H1 (cell line): ENCODE measurements at regions not wholly inside any gene's neighbourhood (a gene's known extent, or its start where the extent isn't known, plus 50 kb on each side); places are given as distances from the start of the nearest gene placed in this dataset.

Experiments
- CTCF ChIA-PET: fragments of 300-600 bp; sonication (Branson Sonifier 250); formaldehyde crosslinking; loops from one replicate; lab custom pipeline; 2021; ENCODE audit not compliant: partially characterized antibody; lab: Charles Lee
- POLR2A ChIA-PET: fragments of 300-600 bp; sonication (Branson Sonifier 250); formaldehyde crosslinking; loops from one replicate; lab custom pipeline; 2021; ENCODE audit warnings: inconsistent platforms; ENCODE audit not compliant: partially characterized antibody; lab: Charles Lee
- DNase-seq, 2 experiments: peaks; one replicate each; pipeline versions ENCODE4 v3.0.0 to v3.0.0-alpha.2; 2010 to 2022; ENCODE audit warnings: low spot score in 2 of 2, low read depth in 1 of 2, mixed read lengths in 1 of 2
- FAIRE-seq: peaks from 2 replicates; lab custom pipeline; 2011; peaks lifted over from hg19 to GRCh38; lab: Jason Lieb, UNC
- H2AFZ ChIP-seq: 2 replicates; pipeline ENCODE4 v1.8.1; 2012; ENCODE audit warnings: low read length, inconsistent platforms
- H2AK5ac ChIP-seq: 2 replicates; pipeline ENCODE4 v1.6.1; 2013; ENCODE audit warnings: low read depth, low read length
- H2BK120ac ChIP-seq: replicated peaks from 2 replicates; pipeline ENCODE3; 2013; ENCODE audit warnings: low read depth, low read length, inconsistent platforms
- H2BK12ac ChIP-seq: 2 replicates; pipeline ENCODE4 v1.6.1; 2013; ENCODE audit warnings: low read depth, low read length
- H2BK15ac ChIP-seq: 2 replicates; pipeline ENCODE4 v1.6.1; 2013; ENCODE audit warnings: low read length
- H2BK20ac ChIP-seq: 2 replicates; pipeline ENCODE4 v1.6.1; 2013; ENCODE audit warnings: low read length
- H2BK5ac ChIP-seq: 2 replicates; pipeline ENCODE4 v1.6.1; 2013; ENCODE audit warnings: low read depth, low read length
- H3K14ac ChIP-seq: 2 replicates; pipeline ENCODE4 v1.6.1; 2013; ENCODE audit warnings: inconsistent platforms; ENCODE audit not compliant: insufficient read length
- H3K18ac ChIP-seq: 2 replicates; pipeline ENCODE4 v1.6.1; 2013; ENCODE audit warnings: low read length; ENCODE audit errors: extremely low read depth
- H3K23ac ChIP-seq: 2 replicates; pipeline ENCODE4 v1.6.1; 2013; ENCODE audit warnings: inconsistent platforms; ENCODE audit not compliant: insufficient read length
- H3K23me2 ChIP-seq: 2 replicates; pipeline ENCODE4 v1.6.1; 2013; ENCODE audit warnings: low read depth, low read length
- H3K27ac ChIP-seq: 2 replicates; pipeline ENCODE4 v1.6.1; 2011; ENCODE audit warnings: low read depth, low read length, inconsistent platforms
- H3K27me3 ChIP-seq, 4 experiments: replicated peaks in 1 of 4; 1 replicate in 1 of 4; 2 replicates in 3 of 4; pipeline versions ENCODE4 v1.6.1 to v1.8.1; 2011 to 2013; ENCODE audit warnings: low read length in 3 of 4, mild to moderate bottlenecking in 3 of 4, inconsistent platforms in 2 of 4, mixed read lengths in 2 of 4, moderate library complexity in 1 of 4; ENCODE audit not compliant: control insufficient read depth in 3 of 4, insufficient read depth in 3 of 4; ENCODE audit errors: extremely low read depth in 1 of 4
- H3K36me3 ChIP-seq, 4 experiments: 2 replicates each; pipeline versions ENCODE4 v1.6.1 to v1.8.1; 2011 to 2013; ENCODE audit warnings: mild to moderate bottlenecking in 4 of 4, low read length in 3 of 4, moderate library complexity in 2 of 4, control low read depth in 1 of 4, inconsistent platforms in 1 of 4; ENCODE audit not compliant: insufficient read depth in 4 of 4, control insufficient read depth in 2 of 4
- H3K4ac ChIP-seq: replicated peaks from 2 replicates; pipeline ENCODE3; 2013; ENCODE audit warnings: low read length, low read depth, mixed read lengths, inconsistent platforms; ENCODE audit not compliant: insufficient read length
- H3K4me1 ChIP-seq, 4 experiments: replicated peaks in 1 of 4; 1 replicate in 1 of 4; 2 replicates in 3 of 4; pipeline versions ENCODE4 v1.6.1 to v1.8.1; 2011 to 2013; ENCODE audit warnings: low read length in 3 of 4, inconsistent platforms in 2 of 4, mixed read lengths in 1 of 4; ENCODE audit not compliant: insufficient read depth in 4 of 4, control insufficient read depth in 3 of 4
- H3K4me2 ChIP-seq, 2 experiments: 2 replicates each; pipeline versions ENCODE4 v1.6.1 to v1.8.1; 2011 to 2013; ENCODE audit warnings: low read depth in 2 of 2, low read length in 2 of 2, control low read depth in 1 of 2, inconsistent platforms in 1 of 2, mild to moderate bottlenecking in 1 of 2; ENCODE audit not compliant: insufficient read depth in 1 of 2
- H3K4me3 ChIP-seq, 4 experiments: fragments of 200-600, 300-600 bp in 1 of 4; sonication (generic), shearing (Covaris generic), sonication (Bioruptor Twin) in 1 of 4; 2 replicates each; pipeline versions ENCODE4 v1.5.1 to v1.8.1; 2011 to 2016; ENCODE audit warnings: low read length in 4 of 4, low read depth in 3 of 4, control low read depth in 2 of 4, inconsistent platforms in 2 of 4, mild to moderate bottlenecking in 2 of 4, mixed read lengths in 1 of 4, moderate library complexity in 1 of 4; ENCODE audit not compliant: insufficient read depth in 2 of 4; ENCODE audit errors: extremely low read depth in 1 of 4
- H3K56ac ChIP-seq: replicated peaks from 2 replicates; pipeline ENCODE3; 2013; ENCODE audit warnings: low read depth, mild to moderate bottlenecking, mixed read lengths, low read length, inconsistent platforms; ENCODE audit not compliant: insufficient read length
- H3K79me1 ChIP-seq: 2 replicates; pipeline ENCODE4 v1.6.1; 2013; ENCODE audit warnings: low read depth, low read length, control low read depth
- H3K79me2 ChIP-seq, 2 experiments: 2 replicates each; pipeline versions ENCODE4 v1.6.1 to v1.8.1; 2012 to 2013; ENCODE audit warnings: low read length in 2 of 2, mild to moderate bottlenecking in 2 of 2, inconsistent platforms in 1 of 2; ENCODE audit not compliant: insufficient read depth in 2 of 2, control insufficient read depth in 1 of 2
- H3K9ac ChIP-seq, 4 experiments: replicated peaks in 1 of 4; 1 replicate in 1 of 4; 2 replicates in 3 of 4; pipeline versions ENCODE4 v1.6.1 to v1.8.1; 2011 to 2013; ENCODE audit warnings: low read depth in 3 of 4, low read length in 3 of 4, control low read depth in 2 of 4, mild to moderate bottlenecking in 2 of 4, moderate library complexity in 2 of 4, inconsistent platforms in 1 of 4; ENCODE audit errors: extremely low read depth in 1 of 4
- H3K9me3 ChIP-seq, 2 experiments: 2 replicates each; pipeline versions ENCODE4 v1.6.1 to v1.8.1; 2012 to 2013; ENCODE audit warnings: mild to moderate bottlenecking in 2 of 2, moderate library complexity in 2 of 2, control low read depth in 1 of 2, inconsistent platforms in 1 of 2, low read depth in 1 of 2, low read length in 1 of 2, mixed read lengths in 1 of 2; ENCODE audit not compliant: insufficient read depth in 2 of 2
- H4K20me1 ChIP-seq, 2 experiments: replicated peaks in 1 of 2; 2 replicates each; pipeline versions ENCODE3 to v1.8.1; 2011 to 2013; ENCODE audit warnings: inconsistent platforms in 2 of 2, low read length in 2 of 2, mild to moderate bottlenecking in 1 of 2; ENCODE audit not compliant: insufficient read depth in 2 of 2, control insufficient read depth in 1 of 2
- H4K5ac ChIP-seq: 2 replicates; pipeline ENCODE4 v1.6.1; 2013; ENCODE audit warnings: low read length, low read depth, mixed read lengths, inconsistent platforms; ENCODE audit not compliant: insufficient read length
- H4K8ac ChIP-seq: 2 replicates; pipeline ENCODE4 v1.8.0; 2013; ENCODE audit warnings: mild to moderate bottlenecking, moderate library complexity, low read length, inconsistent platforms; ENCODE audit not compliant: insufficient read depth; ENCODE audit errors: extremely low read depth
- H4K91ac ChIP-seq: replicated peaks from 2 replicates; pipeline ENCODE3; 2013; ENCODE audit warnings: low read length, mixed read lengths, inconsistent platforms; ENCODE audit not compliant: insufficient read length
- GABPA ChIP-seq: IDR thresholded peaks from 2 replicates; pipeline ENCODE4 v1.6.1; 2011; ENCODE audit warnings: mild to moderate bottlenecking, low read length, moderate library complexity, borderline replicate concordance; ENCODE audit not compliant: insufficient read depth
- RAD21 ChIP-seq, 2 experiments: IDR thresholded peaks in 1 of 2; conservative IDR thresholded peaks in 1 of 2; 2 replicates each; pipeline ENCODE4 v1.6.1; 2011; ENCODE audit warnings: low read depth in 2 of 2, low read length in 2 of 2, improper control_type of control experiment in 1 of 2, inconsistent platforms in 1 of 2, mild to moderate bottlenecking in 1 of 2, moderate library complexity in 1 of 2
- RBBP5 ChIP-seq: IDR thresholded peaks from 2 replicates; pipeline ENCODE4 v1.7.1; 2012; ENCODE audit warnings: low read depth, mild to moderate bottlenecking, inconsistent platforms, low read length, moderate library complexity, borderline replicate concordance
- SP4 ChIP-seq: IDR thresholded peaks from 2 replicates; pipeline ENCODE4 v1.6.1; 2012; ENCODE audit warnings: low read length, inconsistent platforms
- TAF1 ChIP-seq: IDR thresholded peaks from 2 replicates; pipeline ENCODE4 v1.6.1; 2011; ENCODE audit warnings: mild to moderate bottlenecking, low read depth, low read length
- TCF12 ChIP-seq: IDR thresholded peaks from 2 replicates; pipeline ENCODE4 v1.6.1; 2011; ENCODE audit warnings: low read depth, mild to moderate bottlenecking, low read length
- TEAD4 ChIP-seq: IDR thresholded peaks from 2 replicates; pipeline ENCODE4 v1.6.1; 2012; ENCODE audit warnings: low read depth, low read length, inconsistent platforms, mixed read lengths
- WGBS, 2 experiments: shearing (Covaris generic) in 1 of 2; methylation state at CpG; one replicate each; pipeline versions ENCODE4 v1.1.6 to v1.1.7; 2013 to 2015; ENCODE audit warnings: low lambda C conversion rate in 2 of 2, mixed read lengths in 2 of 2, inconsistent platforms in 1 of 2, low coverage in 1 of 2, missing lambda C conversion rate in 1 of 2; ENCODE audit not compliant: insufficient replicate concordance in 2 of 2, insufficient coverage in 1 of 2, insufficient read length in 1 of 2; ENCODE audit errors: extremely low coverage in 1 of 2, missing lambda C conversion rate in 1 of 2; 5-methylcytosine and 5-hydroxymethylcytosine counted together
- TF ChIP-seq, protein P1 (sequence below), 3 experiments: IDR thresholded peaks; 1 replicate in 2 of 3; 2 replicates in 1 of 3; pipeline versions ENCODE4 v1.5.1 to v1.6.1; 2011; ENCODE audit warnings: low read length in 3 of 3, mild to moderate bottlenecking in 3 of 3, inconsistent platforms in 2 of 3, low read depth in 1 of 3, moderate library complexity in 1 of 3; ENCODE audit not compliant: insufficient read depth in 1 of 3; ENCODE audit errors: control extremely low read depth in 1 of 3

DNA sequence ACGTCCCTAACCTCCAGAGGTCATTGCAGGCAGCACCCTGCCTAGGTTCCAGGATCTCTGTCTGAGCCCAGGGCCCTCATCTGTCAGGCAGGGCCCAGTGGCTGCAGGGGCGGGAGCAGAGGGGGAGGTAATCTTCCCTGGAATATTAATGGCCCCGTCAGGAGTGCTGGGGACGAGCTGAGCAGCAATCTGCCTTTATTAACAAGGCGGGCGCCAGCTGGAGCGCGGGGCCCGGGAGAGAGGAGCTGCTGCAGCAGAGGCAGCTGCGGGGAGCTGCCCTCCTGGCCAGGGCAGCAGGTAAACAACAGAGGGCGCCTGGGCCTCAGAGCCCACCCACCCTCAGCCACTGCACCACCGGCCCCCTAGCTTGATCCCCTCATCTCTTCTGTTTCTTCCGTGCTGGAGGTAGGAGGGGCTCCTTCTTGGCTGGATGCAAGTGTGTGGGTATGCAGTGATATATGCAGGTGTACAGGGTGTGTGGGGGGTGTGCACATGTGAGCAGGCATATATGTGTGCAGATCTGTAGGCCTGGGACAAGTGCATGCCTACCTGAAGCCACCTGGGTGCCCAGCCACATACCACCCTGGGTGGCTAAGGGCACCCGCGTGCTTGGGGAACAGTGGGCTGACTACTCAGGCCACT lies 131.8 kb upstream of the MLN start:
- Histone ChIP-seq H2BK12ac (no peak overlapping the region), H3K79me2 (no peaks in the 10 kb centered on the region), H2BK20ac (no peak overlapping the region), H3K23ac (no peak overlapping the region), H3K4me2 (no peak overlapping the region), H4K8ac (no peak overlapping the region), H3K9me3 (no peaks in the 10 kb centered on the region), H2BK15ac (no peak overlapping the region), H3K56ac (no peak overlapping the region), H4K20me1 (no peaks in the 10 kb centered on the region), H4K5ac (no peak overlapping the region), H3K79me1 (no peaks in the 10 kb centered on the region), H3K9ac (no peak overlapping the region), H3K23me2 (no peaks in the 10 kb centered on the region), H3K27me3 (no peaks in the 10 kb centered on the region; a peak in 1 of 7 replicates), H2BK120ac (no peak overlapping the region), H3K4me3 (no peak overlapping the region), H3K36me3 (no peaks in the 10 kb centered on the region), H2AFZ (no peak overlapping the region), H3K4me1 (peaks cover 0 to 10% (median 4%) of the 10 kb centered on the region in 4 experiments; a peak in 4 of 7 replicates), H2BK5ac (0 out of 2 replicates have a peak overlapping the region, but pooled peaks have one; percentile 45), H3K14ac (no peak overlapping the region), H3K18ac (no peak overlapping the region), H4K91ac (no peak overlapping the region), H2AK5ac (no peak overlapping the region), H3K27ac (no peak overlapping the region), H3K4ac (no peak overlapping the region)
- TF ChIP-seq TCF12 (0 out of 2 replicates have a peak, but pooled peaks have one; percentile 0), GABPA (no peak), TEAD4 (no peak), RAD21 (IDR thresholded peaks at IDR 0.05 in 1 of 2, conservative IDR thresholded peaks at IDR 0.05 in 1 of 2; ENCODE audit: low read depth in 2 of 2, low read length in 2 of 2) (peak in 1 of 2 experiments; percentile 20; a peak in 1 of 4 replicates), TAF1 (no peak), SP4 (no peak), RBBP5 (no peak)
- TF ChIP-seq, protein P1, sequence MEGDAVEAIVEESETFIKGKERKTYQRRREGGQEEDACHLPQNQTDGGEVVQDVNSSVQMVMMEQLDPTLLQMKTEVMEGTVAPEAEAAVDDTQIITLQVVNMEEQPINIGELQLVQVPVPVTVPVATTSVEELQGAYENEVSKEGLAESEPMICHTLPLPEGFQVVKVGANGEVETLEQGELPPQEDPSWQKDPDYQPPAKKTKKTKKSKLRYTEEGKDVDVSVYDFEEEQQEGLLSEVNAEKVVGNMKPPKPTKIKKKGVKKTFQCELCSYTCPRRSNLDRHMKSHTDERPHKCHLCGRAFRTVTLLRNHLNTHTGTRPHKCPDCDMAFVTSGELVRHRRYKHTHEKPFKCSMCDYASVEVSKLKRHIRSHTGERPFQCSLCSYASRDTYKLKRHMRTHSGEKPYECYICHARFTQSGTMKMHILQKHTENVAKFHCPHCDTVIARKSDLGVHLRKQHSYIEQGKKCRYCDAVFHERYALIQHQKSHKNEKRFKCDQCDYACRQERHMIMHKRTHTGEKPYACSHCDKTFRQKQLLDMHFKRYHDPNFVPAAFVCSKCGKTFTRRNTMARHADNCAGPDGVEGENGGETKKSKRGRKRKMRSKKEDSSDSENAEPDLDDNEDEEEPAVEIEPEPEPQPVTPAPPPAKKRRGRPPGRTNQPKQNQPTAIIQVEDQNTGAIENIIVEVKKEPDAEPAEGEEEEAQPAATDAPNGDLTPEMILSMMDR (IDR thresholded peaks at IDR 0.05; ENCODE audit: control extremely low read depth in 1 of 3, insufficient read depth in 1 of 3, low read depth in 1 of 3, low read length in 3 of 3) = peak in 1 of 3 experiments; percentile 9; a peak in 1 of 4 replicates
- ChIA-PET POLR2A (no interaction called here), CTCF (interaction anchor here (0.9 to 3.1 kb wide), 14 partner anchors 8 to 183 kb away, joined by 3 to 11 read pairs (median 4); no protein-coding TSS in a partner anchor)
- DNase-seq = no peak
- 63% methylated on average over 15 of the region's 15 CpGs; no CpG with 5 or more reads in 1 of the 2 experiments for WGBS, 2 experiments
- FAIRE-seq = no peak
